GM23248 (cell line): ENCODE measurements at regions not wholly inside any gene's neighbourhood (a gene's known extent, or its start where the extent isn't known, plus 50 kb on each side); places are given as distances from the start of the nearest gene placed in this dataset.

Experiments used
- EZH2 ChIP-seq: fragments of 200-600 bp; sonication (generic); IDR thresholded peaks from 2 replicates; pipeline ENCODE4 v1.6.1; 2018; ENCODE audit warnings: antibody characterized with exemption, mild to moderate bottlenecking; ENCODE audit not compliant: insufficient read depth, poor library complexity, severe bottlenecking
- EZH2phosphoT487 ChIP-seq: fragments of 200-600 bp; sonication (generic); IDR thresholded peaks from 2 replicates; pipeline ENCODE4 v1.6.1; 2018; ENCODE audit warnings: antibody characterized with exemption, moderate library complexity, mild to moderate bottlenecking, low read depth; ENCODE audit not compliant: insufficient read depth

DNA sequence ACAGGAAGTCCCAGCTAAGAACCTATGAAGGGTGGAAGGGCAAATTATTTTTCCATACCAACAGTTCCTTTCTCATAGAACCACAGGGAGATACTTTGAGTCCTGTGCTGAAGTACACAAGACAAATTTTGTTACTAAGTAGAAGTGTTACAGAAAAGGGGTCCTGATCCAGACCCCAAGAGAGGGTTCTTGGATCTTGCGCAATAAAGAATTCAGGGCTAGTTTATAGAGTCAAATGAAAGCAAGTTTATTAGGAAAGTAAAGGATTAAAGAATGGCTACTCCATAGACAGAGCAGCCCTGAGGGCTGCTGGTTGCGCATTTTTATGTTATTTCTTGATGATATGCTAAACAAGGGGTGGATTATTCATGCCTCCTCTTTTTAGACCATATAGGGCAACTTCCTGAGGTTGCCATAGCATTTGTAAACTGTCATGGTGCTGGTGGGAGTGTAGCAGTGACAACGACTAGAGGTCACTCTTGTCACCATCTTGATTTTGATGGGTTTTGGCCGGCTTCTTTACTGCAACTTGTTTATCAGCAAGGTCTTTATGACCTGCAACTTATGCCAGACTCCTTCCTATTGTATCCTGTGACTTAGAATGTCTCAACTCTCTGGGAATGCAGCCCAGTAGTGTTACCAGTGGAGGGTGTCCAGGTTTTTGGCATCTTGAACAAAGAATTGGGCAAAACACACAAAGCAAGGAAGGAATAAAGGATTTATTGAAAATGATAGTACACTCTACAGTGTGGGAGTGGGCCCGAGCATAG, 409.4 kb downstream of the SH2D4B start:
- TF ChIP-seq EZH2, result no peak
- TF ChIP-seq EZH2phosphoT487, result no peak
